Adrenal gland (tissue), 9 donors: ENCODE measurements at regions not wholly inside any gene's neighbourhood (a gene's known extent, or its start where the extent isn't known, plus 50 kb on each side); places are given as distances from the start of the nearest gene placed in this dataset.
"Not testable (repeated sequence)": the region's sequence is repeated elsewhere in the genome, so short reads cannot be mapped to it uniquely, and the experiment has no call there.

ENCODE experiments used
- DNase-seq, 7 donors: peaks; one replicate each; pipeline ENCODE4 v3.0.0-alpha.2; 2019 to 2020
- H3K27ac ChIP-seq, 5 donors: fragments of 200-600 bp; sonication (generic) in 4 of 5; 1 replicate in 3 of 5; 2 replicates in 2 of 5; pipeline versions ENCODE4 v1.5.1 to v1.8.0; 2016 to 2020; ENCODE audit warnings: mild to moderate bottlenecking in 1 of 5
- H3K27me3 ChIP-seq: fragments of 200-600 bp; 2 replicates; pipeline ENCODE4 v1.8.0; 2021
- H3K36me3 ChIP-seq, 2 donors: fragments of 200-600 bp; replicated peaks in 1 of 2; 1 replicate in 1 of 2; 2 replicates in 1 of 2; pipeline versions ENCODE4 v1.5.1 to v1.8.0; 2018 to 2022
- H3K4me1 ChIP-seq, 2 donors: fragments of 200-600 bp; replicated peaks in 1 of 2; 1 replicate in 1 of 2; 2 replicates in 1 of 2; pipeline versions ENCODE4 v1.5.1 to v1.8.0; 2018 to 2021
- H3K4me3 ChIP-seq, 4 donors: fragments of 200-600 bp; sonication (generic) in 3 of 4; one replicate each; pipeline ENCODE4 v1.5.1; 2016 to 2018
- H3K9me3 ChIP-seq, 3 donors: fragments of 200-600 bp; sonication (generic) in 1 of 3; replicated peaks in 1 of 3; 1 replicate in 2 of 3; 2 replicates in 1 of 3; pipeline versions ENCODE4 v1.5.1 to v1.8.0; 2016 to 2021
- POLR2A ChIP-seq, 2 donors: fragments of 450-650 bp; IDR thresholded peaks; one replicate each; pipeline ENCODE4 v1.6.1; 2017; ENCODE audit warnings: antibody characterized with exemption in 2 of 2, mild to moderate bottlenecking in 2 of 2, moderate library complexity in 1 of 2
- WGBS, 4 donors: extraction: QIAGEN DNeasy Blood & Tissue Kit in 2 of 4; methylation state at CpG; one replicate each; pipeline versions ENCODE4 v1.1.5 to v1.1.7; 2013 to 2017; 5-methylcytosine and 5-hydroxymethylcytosine counted together
- intact Hi-C, 2 donors: fragments of 100-400 bp; cut with DNase I; formaldehyde crosslinking; loops; one replicate each; pipeline versions ENCODE4 v1.14.1 to v1.15.0; 2022 to 2023
- TF ChIP-seq, protein P1 (sequence below), 6 experiments: fragments of 450-650 bp in 4 of 6; fragments of 200-600 bp in 2 of 6; sonication (generic) in 1 of 6; IDR thresholded peaks; 1 replicate in 5 of 6; 2 replicates in 1 of 6; pipeline versions ENCODE4 v1.5.1 to v1.8.0; 2016 to 2021; ENCODE audit warnings: antibody characterized with exemption in 6 of 6, mild to moderate bottlenecking in 2 of 6, moderate library complexity in 1 of 6
- donor health status: healthy with polysubstance abuse.
- donor health status: Bipolar disorder and iron deficiency.
- donor health status: DM: yes; HTN: yes; CAD: no.
- donor health status: DM: no; HTN: no; CAD: no.
- donor health status: DM: no; HTN: no; CAD: no.

DNA sequence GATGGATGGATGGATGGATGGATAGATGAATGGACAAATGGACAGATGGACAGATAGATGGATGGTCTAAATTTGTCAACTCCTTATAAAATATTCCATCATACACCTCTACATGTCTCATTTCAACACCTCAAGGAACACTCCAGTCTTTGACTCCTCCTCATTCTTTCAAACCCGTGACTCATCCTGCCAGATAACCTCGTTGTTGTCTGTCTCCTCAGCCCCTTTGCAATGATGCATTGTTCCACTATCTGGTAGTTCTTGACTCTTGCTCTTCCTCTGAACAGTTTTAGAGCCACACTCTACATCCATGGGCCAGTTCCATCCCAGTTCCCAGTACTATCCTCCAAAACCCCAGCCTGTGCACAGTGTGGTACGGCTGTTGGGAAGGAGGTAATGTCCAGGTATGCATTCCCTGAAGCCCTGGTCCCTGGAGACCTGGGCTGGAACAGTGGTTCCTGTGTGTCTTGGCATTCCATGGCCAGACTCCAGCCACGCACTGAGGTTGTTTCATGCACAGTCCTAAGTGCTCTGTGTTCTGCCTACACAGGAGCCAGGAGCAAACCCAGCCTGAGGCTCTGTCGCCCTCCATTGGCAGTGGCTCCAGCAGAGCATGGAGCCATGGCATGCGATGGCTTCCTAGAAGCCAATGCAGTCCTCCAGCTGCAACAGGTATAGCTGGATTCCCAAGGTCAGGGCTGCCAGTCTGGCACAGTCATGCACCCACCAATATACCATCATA lies 105.7 kb downstream of the C17orf67 start:
- DNase-seq: no peak
- no peaks in the 10 kb centered on the region for H3K9me3 ChIP-seq
- H3K27me3 ChIP-seq: no peaks in the 10 kb centered on the region
- no peaks in the 10 kb centered on the region for H3K36me3 ChIP-seq
- H3K4me3 ChIP-seq: no peak overlapping the region
- TF ChIP-seq, protein P1, sequence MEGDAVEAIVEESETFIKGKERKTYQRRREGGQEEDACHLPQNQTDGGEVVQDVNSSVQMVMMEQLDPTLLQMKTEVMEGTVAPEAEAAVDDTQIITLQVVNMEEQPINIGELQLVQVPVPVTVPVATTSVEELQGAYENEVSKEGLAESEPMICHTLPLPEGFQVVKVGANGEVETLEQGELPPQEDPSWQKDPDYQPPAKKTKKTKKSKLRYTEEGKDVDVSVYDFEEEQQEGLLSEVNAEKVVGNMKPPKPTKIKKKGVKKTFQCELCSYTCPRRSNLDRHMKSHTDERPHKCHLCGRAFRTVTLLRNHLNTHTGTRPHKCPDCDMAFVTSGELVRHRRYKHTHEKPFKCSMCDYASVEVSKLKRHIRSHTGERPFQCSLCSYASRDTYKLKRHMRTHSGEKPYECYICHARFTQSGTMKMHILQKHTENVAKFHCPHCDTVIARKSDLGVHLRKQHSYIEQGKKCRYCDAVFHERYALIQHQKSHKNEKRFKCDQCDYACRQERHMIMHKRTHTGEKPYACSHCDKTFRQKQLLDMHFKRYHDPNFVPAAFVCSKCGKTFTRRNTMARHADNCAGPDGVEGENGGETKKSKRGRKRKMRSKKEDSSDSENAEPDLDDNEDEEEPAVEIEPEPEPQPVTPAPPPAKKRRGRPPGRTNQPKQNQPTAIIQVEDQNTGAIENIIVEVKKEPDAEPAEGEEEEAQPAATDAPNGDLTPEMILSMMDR (IDR thresholded peaks at IDR 0.05): no peak
- no peak for TF ChIP-seq POLR2A (IDR thresholded peaks at IDR 0.05)
- no peak overlapping the region for H3K27ac ChIP-seq
- intact Hi-C loops: no loop called here
- 57 to 72% (median 67%) methylated on average over 5 to 6 of the region's 6 CpGs for WGBS, 4 donors
- no peaks in the 10 kb centered on the region for H3K4me1 ChIP-seq

DNA sequence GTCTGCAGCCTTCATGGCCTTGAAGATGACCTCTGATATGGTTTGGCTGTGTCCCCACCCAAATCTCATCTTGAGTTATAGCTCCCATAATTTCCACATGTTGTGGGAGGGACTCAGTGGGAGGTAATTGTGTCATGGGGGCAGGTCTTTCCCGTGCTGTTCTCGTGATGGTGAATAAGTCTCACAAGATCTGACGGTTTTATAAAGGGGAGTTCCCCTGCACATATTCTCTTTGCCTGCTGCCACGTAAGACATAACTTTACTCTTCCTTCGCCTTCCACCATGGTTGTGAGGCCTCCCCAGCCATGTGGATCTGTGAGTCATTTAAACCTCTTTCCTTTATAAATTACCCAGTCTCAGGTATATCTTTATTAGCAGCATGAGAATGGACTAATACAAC lies 102.6 kb downstream of the C17orf67 start:
- H3K36me3 ChIP-seq, H3K27ac ChIP-seq, DNase-seq, H3K9me3 ChIP-seq, H3K27me3 ChIP-seq, H3K4me3 ChIP-seq, intact Hi-C loops, H3K4me1 ChIP-seq: not testable (repeated sequence)
- WGBS, 4 donors: 83 to 90% (median 85%) methylated on average over 5 of the region's 5 CpGs

DNA sequence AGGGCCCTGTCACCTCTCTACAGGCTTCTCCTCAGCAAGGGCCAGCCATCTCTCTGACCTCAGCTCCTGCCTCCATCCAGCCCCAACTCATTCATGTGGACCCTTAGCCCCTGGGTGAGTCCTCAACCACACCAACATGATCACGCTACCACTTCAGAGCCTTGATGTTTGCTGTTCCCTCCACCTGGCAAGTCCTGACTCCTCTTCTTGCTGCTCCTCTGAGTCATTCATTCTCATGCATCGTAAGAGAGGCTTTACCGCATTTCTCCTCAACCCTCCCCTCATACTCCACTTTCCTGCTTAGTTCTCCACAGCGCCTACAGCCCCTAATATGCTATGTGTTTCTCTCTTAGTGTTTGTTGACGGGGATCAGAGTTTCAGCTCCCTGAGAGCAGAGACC lies 99.9 kb downstream of the C17orf67 start:
- WGBS, 4 donors: 91 to 98% (median 97%) methylated on average over 5 of the region's 5 CpGs
- Histone ChIP-seq H3K9me3 (no peaks in the 10 kb centered on the region), H3K4me3 (no peak overlapping the region), H3K27ac (no peak overlapping the region), H3K4me1 (no peaks in the 10 kb centered on the region), H3K36me3 (no peaks in the 10 kb centered on the region), H3K27me3 (no peaks in the 10 kb centered on the region)
- intact Hi-C loops: no loop called here
- TF ChIP-seq, protein P1 (IDR thresholded peaks at IDR 0.05): no peak
- TF ChIP-seq POLR2A (IDR thresholded peaks at IDR 0.05): no peak
- DNase-seq: no peak

DNA sequence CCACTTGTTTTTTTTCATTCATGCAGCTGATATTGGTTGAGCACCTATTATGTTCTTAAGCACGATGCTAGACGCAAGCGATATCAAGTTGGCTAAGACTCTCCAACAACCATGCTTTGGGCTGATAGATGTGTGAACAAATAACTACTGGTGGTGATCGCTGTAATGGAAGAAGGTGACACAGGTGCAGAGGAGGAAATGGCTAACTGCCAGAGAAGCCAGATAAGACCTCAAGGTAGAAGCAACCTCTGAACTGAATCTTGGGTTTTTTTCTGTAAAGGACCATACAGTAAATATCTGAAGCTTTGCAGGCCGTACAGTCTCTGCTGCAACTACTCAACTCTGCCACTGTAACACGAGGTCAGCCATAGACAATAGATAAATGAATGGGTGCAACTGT lies 97.9 kb downstream of the C17orf67 start:
- Histone ChIP-seq H3K36me3 (no peaks in the 10 kb centered on the region), H3K27ac (no peak overlapping the region), H3K4me3 (no peak overlapping the region), H3K4me1 (no peaks in the 10 kb centered on the region), H3K27me3 (no peaks in the 10 kb centered on the region), H3K9me3 (no peaks in the 10 kb centered on the region)
- no peak for DNase-seq
- intact Hi-C loops: no loop called here
- no peak for TF ChIP-seq POLR2A (IDR thresholded peaks at IDR 0.05)
- 86 to 91% (median 88%) methylated on average over 6 of the region's 6 CpGs for WGBS, 4 donors

DNA sequence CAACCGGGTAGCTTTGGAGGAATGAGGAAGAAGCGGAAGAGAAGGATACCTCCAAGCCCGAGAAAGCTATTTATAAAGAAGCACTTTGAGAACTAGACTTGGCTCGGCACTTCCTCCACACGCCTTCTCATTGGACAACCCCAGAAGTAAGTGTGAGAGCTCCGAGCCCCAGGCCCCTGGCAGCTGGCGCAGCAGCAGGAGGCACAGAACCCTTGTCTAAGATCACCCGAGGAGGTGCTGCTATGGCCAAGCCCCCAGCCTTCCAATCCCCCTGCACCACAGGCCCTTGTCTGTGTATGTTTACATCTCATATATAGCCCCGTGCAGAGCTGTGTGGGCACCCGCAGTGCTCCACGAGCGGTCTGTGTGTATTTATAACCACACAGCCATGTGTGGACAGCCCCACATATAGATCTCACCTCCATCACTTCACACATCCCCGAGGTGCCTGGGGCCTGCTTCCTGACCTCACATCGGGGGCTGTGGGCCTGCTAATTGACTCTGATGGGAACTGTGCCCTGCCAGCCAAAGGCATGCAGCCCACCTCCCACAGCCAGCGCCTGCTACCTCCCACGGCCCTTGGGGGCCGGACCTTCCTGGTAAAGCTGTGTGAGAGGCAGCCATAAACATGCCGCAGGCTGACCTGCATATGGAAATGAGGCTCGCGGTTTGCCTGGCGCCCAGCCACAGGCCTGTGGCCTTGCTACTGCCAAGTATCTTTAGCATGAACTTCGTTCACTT lies 96.1 kb downstream of the C17orf67 start:
- Histone ChIP-seq H3K4me3 (no peak overlapping the region), H3K36me3 (no peaks in the 10 kb centered on the region), H3K27me3 (no peaks in the 10 kb centered on the region), H3K9me3 (no peaks in the 10 kb centered on the region), H3K27ac (no peak overlapping the region), H3K4me1 (no peaks in the 10 kb centered on the region)
- 64 to 78% (median 70%) methylated on average over 16 to 22 of the region's 22 CpGs for WGBS, 4 donors
- intact Hi-C loops: no loop called here
- DNase-seq: peak in 1 of 7 donors; percentile 10
- TF ChIP-seq, protein P1 (IDR thresholded peaks at IDR 0.05): no peak
- TF ChIP-seq POLR2A (IDR thresholded peaks at IDR 0.05): no peak
